Stimulated activated effector memory CD8-positive, alpha-beta T cell treated with anti-CD3 and anti-CD28 coated beads, Interleukin-12 subunit alpha, Interleukin-12 subunit beta, amount 100 ng/mL, for 72 hours (primary cell): ENCODE measurements at regions not wholly inside any gene's neighbourhood (a gene's known extent, or its start where the extent isn't known, plus 50 kb on each side); places are given as distances from the start of the nearest gene placed in this dataset.
"Not testable (repeated sequence)": the region's sequence is repeated elsewhere in the genome, so short reads cannot be mapped to it uniquely, and the experiment has no call there.

ENCODE experiments used
- ATAC-seq: fragments of 150-1000 bp; cut with Tn5 transposase; 2 replicates; pipeline ENCODE4 v1.10.0; 2021
- DNase-seq, 2 donors: peaks; one replicate each; pipeline ENCODE4 v3.0.0; 2021 to 2022; ENCODE audit warnings: low spot score in 2 of 2
- H3K27ac Mint-ChIP-seq: one replicate; pipeline ENCODE4 v1.8.0; 2022; ENCODE audit warnings: mild to moderate bottlenecking, mixed read lengths
- H3K36me3 Mint-ChIP-seq: one replicate; pipeline ENCODE4 v1.8.0; 2022; ENCODE audit warnings: mild to moderate bottlenecking, mixed read lengths
- H3K4me1 Mint-ChIP-seq: one replicate; pipeline ENCODE4 v1.8.0; 2022; ENCODE audit warnings: mixed read lengths
- H3K4me3 Mint-ChIP-seq: one replicate; pipeline ENCODE4 v1.8.0; 2022; ENCODE audit warnings: mild to moderate bottlenecking, mixed read lengths
- H3K9me3 Mint-ChIP-seq: one replicate; pipeline ENCODE4 v1.8.0; 2022; ENCODE audit warnings: mixed read lengths

DNA sequence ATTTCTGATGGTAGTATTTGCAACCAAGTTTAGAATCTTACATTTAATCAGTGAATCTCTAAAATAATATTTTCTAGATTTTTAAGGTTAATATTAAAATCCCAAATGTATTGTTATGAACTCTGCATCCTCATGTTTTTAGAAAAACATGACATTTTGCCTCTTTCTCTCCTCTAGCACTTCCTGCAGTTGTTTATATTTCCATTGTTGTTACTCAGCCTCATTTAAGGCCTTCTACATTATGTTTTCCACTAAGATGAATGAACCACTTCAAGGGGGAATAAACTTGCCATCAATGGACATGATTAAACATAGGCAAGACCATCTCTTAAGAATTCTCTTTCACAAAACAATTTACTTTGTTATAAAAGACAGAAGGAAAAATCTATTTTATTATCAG, 333.5 kb upstream of the IRAK1BP1 start:
- Mint-ChIP-seq H3K9me3 (peaks cover 6% of the 10 kb centered on the region), H3K4me3 (no peak overlapping the region), H3K27ac (no peak overlapping the region), H3K4me1 (no peaks in the 10 kb centered on the region), H3K36me3 (no peaks in the 10 kb centered on the region)
- no peak for ATAC-seq
- DNase-seq = no peak

DNA sequence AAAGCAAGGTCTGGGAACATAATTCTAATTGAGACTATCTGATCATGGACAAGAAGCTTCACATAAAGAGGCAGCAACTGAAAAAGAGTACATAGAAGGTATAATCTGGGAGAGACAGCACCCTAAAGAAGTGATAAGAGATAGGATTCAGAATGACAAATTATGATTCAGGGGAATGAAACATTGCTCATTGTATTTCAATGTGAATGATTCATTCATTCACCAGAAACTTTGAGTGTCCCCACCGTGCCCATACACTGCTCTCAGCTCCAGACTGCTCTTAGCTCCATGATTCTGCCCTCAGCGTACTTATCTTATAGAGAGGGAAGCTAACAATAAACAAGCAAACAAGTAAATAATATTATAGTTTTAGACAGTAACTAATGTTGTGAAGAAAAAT, 329.3 kb upstream of the IRAK1BP1 start:
- peaks cover 6% of the 10 kb centered on the region for H3K9me3 Mint-ChIP-seq
- H3K4me3 Mint-ChIP-seq = no peak overlapping the region
- H3K36me3 Mint-ChIP-seq = no peaks in the 10 kb centered on the region
- no peaks in the 10 kb centered on the region for H3K4me1 Mint-ChIP-seq
- no peak overlapping the region for H3K27ac Mint-ChIP-seq
- ATAC-seq (no peak), DNase-seq (no peak)

DNA sequence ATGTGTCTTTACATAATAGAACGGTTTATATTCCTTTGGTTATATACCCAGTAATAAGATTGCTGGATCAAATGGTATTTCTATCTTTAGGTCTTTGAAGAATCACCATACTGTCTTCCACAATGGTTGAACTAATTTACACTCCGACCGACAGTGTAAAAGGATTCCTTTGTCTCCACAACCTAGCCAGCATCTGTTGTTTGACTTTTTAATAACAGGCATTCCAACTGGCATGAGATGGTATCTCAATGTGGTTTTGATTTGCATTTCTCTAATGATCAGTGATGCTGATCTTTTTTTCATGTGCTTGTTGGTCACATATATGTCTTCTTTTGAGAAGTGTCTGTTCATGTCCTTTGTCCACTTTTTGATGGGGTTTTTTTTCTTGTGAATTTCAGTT, 319.7 kb upstream of the IRAK1BP1 start:
- peaks cover 11% of the 10 kb centered on the region for H3K9me3 Mint-ChIP-seq
- not testable (repeated sequence) for H3K4me3 Mint-ChIP-seq, DNase-seq, ATAC-seq, H3K4me1 Mint-ChIP-seq, H3K36me3 Mint-ChIP-seq, H3K27ac Mint-ChIP-seq

DNA sequence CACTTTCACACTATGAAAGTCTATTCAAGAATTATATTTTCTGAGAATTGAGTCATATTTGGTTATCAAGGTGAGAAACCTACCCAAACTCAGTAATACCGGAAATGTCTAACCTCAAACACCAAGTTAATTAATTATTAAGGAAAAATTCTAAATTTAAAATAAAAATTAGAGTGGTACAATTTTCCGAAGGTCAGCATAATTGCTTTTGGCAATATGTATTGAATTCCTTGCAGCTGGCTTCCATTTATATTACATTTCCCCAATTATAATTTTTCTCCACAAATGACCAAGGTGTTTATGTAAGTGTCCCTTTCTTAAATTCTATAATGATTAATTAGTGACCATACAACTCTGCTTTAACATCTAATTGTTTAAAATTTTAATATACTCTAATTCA, 316.0 kb upstream of the IRAK1BP1 start:
- Mint-ChIP-seq H3K4me3 (no peak overlapping the region), H3K4me1 (no peaks in the 10 kb centered on the region), H3K27ac (no peak overlapping the region), H3K36me3 (no peaks in the 10 kb centered on the region), H3K9me3 (peaks cover 20% of the 10 kb centered on the region)
- ATAC-seq (no peak), DNase-seq (no peak)

DNA sequence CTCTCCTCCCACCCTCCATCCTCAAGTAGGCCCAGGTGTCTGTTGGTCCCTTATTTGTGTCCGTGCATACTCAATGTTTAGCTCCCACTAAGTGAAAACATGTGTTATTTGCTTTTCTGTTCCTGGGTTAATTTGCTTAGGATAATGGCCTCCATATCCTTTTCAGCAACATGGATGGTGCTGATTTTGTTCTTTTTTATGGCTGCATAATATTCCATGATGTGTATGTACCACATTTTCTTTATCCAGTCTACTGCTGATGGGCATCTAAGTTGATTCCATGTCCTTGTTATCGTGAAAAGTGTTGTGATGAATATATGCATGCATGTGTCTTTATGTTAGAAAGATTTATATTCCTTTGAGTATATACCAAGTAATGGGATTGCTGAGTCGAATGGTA, 314.9 kb upstream of the IRAK1BP1 start:
- no peak for ATAC-seq
- H3K4me1 Mint-ChIP-seq = no peaks in the 10 kb centered on the region
- H3K4me3 Mint-ChIP-seq = no peak overlapping the region
- H3K9me3 Mint-ChIP-seq = peaks cover 26% of the 10 kb centered on the region
- DNase-seq = no peak
- no peak overlapping the region for H3K27ac Mint-ChIP-seq
- no peaks in the 10 kb centered on the region for H3K36me3 Mint-ChIP-seq

DNA sequence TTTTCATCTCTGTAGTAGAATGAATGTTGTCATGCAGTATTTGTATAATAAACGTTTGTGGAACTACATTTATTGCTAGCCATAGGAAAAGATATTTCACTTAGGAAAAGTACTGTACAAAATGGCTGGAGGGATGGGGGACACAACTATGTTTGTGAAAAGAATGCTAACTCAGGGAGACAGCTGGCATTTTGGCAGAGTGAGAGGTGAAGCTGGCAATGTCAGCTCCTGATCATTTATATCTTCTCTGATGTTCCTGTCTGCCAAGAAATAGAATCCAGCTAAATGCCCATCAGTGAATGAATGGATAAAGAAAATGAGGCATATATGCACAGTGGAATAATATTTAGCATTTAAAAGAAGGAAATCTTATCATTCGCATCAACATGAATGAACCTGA, 313.0 kb upstream of the IRAK1BP1 start:
- Mint-ChIP-seq H3K36me3 (no peaks in the 10 kb centered on the region), H3K4me1 (no peaks in the 10 kb centered on the region), H3K9me3 (peaks cover 27% of the 10 kb centered on the region), H3K4me3 (no peak overlapping the region), H3K27ac (no peak overlapping the region)
- ATAC-seq (no peak), DNase-seq (no peak)

DNA sequence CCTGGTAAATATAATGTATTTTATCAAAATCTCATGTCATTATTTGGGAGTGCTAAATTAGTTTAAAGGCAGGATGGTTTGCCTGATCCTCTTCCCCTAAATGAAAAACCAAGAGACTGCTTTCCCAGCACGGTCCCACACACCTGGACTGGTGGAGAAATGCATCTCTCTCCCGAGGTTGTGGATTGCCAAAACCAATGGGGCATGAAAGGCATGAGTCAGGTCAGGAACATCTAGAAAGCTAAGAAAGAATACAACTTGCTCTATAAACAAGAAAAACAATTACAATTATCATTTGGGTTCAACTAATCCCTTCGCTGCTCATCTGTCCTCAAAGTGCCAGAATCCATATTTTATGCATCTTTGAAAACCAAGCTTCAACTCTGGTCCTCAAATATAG, 308.3 kb upstream of the IRAK1BP1 start:
- no peaks in the 10 kb centered on the region for H3K4me1 Mint-ChIP-seq
- no peak for DNase-seq
- no peak overlapping the region for H3K27ac Mint-ChIP-seq
- H3K4me3 Mint-ChIP-seq = no peak overlapping the region
- H3K36me3 Mint-ChIP-seq = no peaks in the 10 kb centered on the region
- no peak for ATAC-seq
- H3K9me3 Mint-ChIP-seq = peaks cover 20% of the 10 kb centered on the region

DNA sequence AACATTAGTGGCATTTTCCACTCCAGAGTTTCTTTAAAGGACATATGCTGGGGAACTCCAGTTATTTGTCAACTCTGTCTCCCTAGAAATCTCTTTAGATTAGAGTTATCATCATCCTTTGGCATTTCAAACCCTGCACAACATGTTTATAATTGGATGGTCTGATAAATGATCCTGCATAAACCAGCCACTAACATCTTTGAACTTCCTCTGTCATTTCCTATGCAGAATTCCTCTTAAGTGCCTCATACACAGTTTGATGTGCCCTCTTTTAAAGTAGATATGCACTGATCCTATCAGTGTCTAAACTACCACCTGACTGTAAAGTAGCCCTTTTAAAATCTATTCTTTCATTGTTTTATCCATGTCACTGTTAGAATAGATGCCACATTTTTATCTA, 306.3 kb upstream of the IRAK1BP1 start:
- ATAC-seq = no peak
- DNase-seq = no peak

DNA sequence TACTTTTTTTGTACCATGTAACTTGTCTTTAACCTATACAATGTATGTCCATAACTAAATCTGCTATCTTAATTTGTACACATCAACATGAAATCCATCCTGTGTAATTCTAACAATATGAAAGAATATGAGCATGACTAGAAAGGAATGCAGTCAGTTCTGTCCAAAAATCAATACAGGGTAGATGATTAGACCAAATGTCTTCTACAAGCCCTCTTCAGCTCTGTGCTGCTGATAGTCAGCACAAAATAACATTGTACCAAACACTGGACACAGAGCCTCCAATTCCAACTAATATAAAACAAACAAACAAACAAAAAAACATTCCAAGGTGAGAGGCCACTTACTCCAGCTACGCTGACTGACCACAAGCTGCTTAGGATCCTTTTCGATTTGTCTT, 301.4 kb upstream of the IRAK1BP1 start:
- ATAC-seq = no peak
- no peaks in the 10 kb centered on the region for H3K4me1 Mint-ChIP-seq
- no peak overlapping the region for H3K27ac Mint-ChIP-seq
- peaks cover 5% of the 10 kb centered on the region for H3K9me3 Mint-ChIP-seq
- H3K36me3 Mint-ChIP-seq = no peaks in the 10 kb centered on the region
- no peak for DNase-seq
- H3K4me3 Mint-ChIP-seq = no peak overlapping the region

More for the DNA sequence above, 306.3 kb upstream of the IRAK1BP1 start:
- Mint-ChIP-seq H3K4me3 (no peak overlapping the region), H3K36me3 (no peaks in the 10 kb centered on the region), H3K27ac (no peak overlapping the region), H3K9me3 (peaks cover 10% of the 10 kb centered on the region), H3K4me1 (no peaks in the 10 kb centered on the region)

DNA sequence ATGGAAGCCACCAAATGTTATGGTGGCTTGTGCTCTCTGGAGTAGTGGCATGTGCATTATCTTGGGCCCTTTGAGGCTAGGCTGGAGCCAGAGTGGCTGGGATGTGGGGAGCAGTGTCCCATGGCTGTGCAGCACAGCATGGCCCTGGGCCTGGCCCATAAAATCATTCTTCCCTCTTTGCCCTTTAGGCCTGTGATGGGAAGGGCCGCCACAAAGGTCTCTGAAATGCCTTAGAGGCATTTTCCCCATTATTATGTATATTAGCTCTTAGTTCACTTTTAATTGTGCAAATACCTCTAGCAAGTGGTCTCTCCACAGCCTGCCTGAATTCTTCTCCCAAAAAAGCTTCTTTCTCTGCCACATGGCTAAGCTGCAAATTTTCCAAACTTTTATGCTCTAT, 297.3 kb upstream of the IRAK1BP1 start:
- ATAC-seq (no peak), DNase-seq (no peak)
- H3K27ac Mint-ChIP-seq = no peak overlapping the region
- no peaks in the 10 kb centered on the region for H3K36me3 Mint-ChIP-seq
- no peak overlapping the region for H3K4me3 Mint-ChIP-seq
- no peaks in the 10 kb centered on the region for H3K4me1 Mint-ChIP-seq
- H3K9me3 Mint-ChIP-seq = peaks cover 8% of the 10 kb centered on the region

DNA sequence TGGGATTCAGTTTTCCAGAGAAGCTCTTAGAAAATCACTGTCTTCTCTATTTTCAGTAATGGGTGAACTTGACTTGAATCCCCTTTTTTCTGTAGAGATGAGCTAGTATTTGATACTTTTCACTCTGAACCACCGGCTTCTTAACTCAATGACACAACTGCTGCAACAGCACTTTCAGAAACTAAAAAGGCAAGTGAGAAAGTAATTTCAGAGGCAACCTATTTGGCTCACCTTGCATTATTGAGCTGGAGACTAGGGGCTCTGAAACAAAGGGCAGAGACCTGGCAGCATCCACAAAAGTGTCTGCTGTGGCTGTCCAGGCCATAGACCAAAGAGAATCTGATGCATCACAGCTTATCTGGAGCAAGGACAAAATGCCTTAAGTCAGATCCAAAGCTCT, 289.8 kb upstream of the IRAK1BP1 start:
- H3K36me3 Mint-ChIP-seq = no peaks in the 10 kb centered on the region
- ATAC-seq (no peak), DNase-seq (no peak)
- no peak overlapping the region for H3K27ac Mint-ChIP-seq
- no peak overlapping the region for H3K4me3 Mint-ChIP-seq
- peaks cover 10% of the 10 kb centered on the region for H3K9me3 Mint-ChIP-seq
- H3K4me1 Mint-ChIP-seq = no peaks in the 10 kb centered on the region

DNA sequence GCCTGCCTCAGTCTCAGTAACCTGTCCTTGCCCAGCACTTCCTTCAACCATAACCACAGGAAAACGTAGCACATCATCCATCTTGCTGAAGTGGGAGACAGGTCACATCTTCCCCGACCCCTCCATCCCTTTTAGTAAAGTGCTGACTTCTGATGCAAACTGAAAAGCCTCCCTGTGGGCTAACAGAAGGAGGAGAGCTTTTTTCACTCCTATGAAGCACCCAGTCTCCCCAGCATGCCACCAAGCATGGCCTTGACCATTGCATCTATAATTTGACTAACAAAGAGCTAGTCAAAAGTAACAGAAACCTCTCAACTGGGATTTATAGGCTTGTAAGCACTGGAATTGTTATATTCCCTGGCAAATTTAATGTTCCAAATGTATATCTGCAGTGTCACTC, 288.9 kb upstream of the IRAK1BP1 start:
- Mint-ChIP-seq H3K4me3 (no peak overlapping the region), H3K36me3 (no peaks in the 10 kb centered on the region), H3K9me3 (peaks cover 7% of the 10 kb centered on the region), H3K4me1 (no peaks in the 10 kb centered on the region), H3K27ac (no peak overlapping the region)
- DNase-seq = no peak
- ATAC-seq = no peak

DNA sequence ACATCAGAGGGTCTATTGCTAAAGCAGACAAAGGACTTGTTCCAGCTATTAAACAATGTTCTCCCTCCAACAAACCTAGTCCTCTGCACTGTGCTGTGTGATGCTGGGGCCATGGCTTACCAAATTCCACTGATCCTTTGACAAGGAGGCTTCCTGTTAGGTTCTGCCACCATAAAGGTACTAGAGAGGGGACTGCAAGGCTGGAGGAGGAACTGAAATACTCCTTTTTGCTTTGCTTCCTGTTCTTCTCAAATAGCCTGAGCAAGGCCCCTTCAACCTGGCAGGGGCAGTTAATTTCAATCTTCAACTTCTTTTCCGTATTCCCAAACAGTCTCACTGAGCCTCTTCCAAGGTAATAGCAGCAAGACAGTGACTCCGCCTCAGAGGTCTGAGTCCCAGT, 286.4 kb upstream of the IRAK1BP1 start:
- no peak for DNase-seq
- H3K27ac Mint-ChIP-seq = no peak overlapping the region
- no peaks in the 10 kb centered on the region for H3K36me3 Mint-ChIP-seq
- no peaks in the 10 kb centered on the region for H3K4me1 Mint-ChIP-seq
- no peak for ATAC-seq
- no peak overlapping the region for H3K4me3 Mint-ChIP-seq
- H3K9me3 Mint-ChIP-seq = peaks cover 6% of the 10 kb centered on the region

DNA sequence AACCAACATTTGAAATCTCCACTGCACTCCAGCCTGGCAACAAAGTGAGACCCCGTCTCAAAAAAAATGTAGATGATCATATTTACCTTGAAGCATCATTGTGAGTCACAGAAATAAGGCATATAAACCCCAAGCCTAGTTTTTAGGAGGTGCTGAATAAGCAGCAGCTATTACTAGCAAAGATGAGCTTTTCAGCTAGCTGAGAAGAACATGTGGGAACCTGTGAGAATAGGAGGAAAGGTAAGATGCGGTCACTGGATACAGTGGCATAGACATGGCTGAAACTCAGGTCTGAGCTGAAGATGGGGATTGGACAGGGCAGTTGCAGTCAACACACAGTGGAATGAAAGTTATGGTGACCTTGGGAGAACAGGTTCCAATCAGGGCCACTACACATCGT, 284.3 kb upstream of the IRAK1BP1 start:
- ATAC-seq (peak; percentile 16), DNase-seq (no peak)
- no peaks in the 10 kb centered on the region for H3K4me1 Mint-ChIP-seq
- H3K4me3 Mint-ChIP-seq = no peak overlapping the region
- no peaks in the 10 kb centered on the region for H3K36me3 Mint-ChIP-seq
- H3K9me3 Mint-ChIP-seq = peaks cover 16% of the 10 kb centered on the region
- no peak overlapping the region for H3K27ac Mint-ChIP-seq

DNA sequence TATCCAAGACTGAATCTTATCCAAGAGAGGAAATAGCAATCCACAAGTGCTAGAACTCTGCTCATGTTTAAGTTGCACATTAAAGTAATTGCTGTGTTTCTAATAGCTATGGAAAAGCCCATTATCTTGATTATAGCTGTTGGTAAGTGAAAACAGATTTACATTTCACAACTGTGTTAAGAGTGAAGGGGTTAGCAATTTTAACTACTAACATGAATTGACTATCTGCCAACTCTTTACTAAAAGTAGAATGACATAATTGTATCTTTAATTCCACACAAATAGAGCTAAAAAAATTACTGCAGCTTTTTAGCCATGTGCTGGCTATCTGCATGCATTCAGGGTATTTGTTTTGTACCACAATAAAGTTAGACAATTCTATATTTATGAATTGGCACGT, 277.9 kb upstream of the IRAK1BP1 start:
- Mint-ChIP-seq H3K9me3 (peaks cover 13% of the 10 kb centered on the region), H3K4me3 (no peak overlapping the region), H3K36me3 (no peaks in the 10 kb centered on the region), H3K27ac (no peak overlapping the region), H3K4me1 (no peaks in the 10 kb centered on the region)
- ATAC-seq (no peak), DNase-seq (no peak)

DNA sequence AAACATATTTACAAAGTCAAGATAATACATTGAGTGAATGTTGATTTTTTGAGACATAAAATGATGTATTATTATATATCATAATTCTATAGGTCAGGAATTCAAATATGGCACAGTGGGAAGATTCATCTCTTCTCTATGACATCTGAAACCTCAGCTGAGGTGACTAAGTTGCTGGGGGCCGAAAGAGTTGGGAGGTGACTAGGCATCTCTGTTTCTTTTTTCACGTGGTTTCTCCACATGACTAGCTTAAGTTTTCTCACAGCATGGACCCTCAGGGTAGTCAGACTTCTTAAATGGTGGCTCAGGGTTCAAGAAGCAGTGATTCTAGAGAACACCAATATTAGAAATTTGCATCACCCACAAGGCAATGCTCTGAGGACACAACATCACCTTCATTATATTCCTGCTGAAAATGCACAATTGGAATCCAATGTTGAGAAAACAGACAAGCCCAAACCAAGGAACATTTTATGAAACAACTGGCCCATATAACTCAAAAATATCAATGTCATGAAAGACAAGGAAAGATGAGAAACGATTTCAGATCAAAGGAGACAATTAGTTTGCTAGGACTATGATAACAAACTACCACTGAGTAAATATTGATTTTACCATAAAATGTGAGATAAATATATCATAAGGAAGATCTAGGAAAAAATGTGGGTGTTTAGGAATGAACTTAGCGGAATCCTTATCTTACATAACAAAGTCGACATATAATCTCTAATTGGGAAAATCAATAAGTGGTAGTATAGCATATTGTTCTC, 273.3 kb upstream of the IRAK1BP1 start:
- no peak for ATAC-seq
- no peaks in the 10 kb centered on the region for H3K36me3 Mint-ChIP-seq
- H3K27ac Mint-ChIP-seq = no peak overlapping the region
- H3K4me1 Mint-ChIP-seq = no peaks in the 10 kb centered on the region
- peaks cover 6% of the 10 kb centered on the region for H3K9me3 Mint-ChIP-seq
- no peak for DNase-seq
- no peak overlapping the region for H3K4me3 Mint-ChIP-seq

DNA sequence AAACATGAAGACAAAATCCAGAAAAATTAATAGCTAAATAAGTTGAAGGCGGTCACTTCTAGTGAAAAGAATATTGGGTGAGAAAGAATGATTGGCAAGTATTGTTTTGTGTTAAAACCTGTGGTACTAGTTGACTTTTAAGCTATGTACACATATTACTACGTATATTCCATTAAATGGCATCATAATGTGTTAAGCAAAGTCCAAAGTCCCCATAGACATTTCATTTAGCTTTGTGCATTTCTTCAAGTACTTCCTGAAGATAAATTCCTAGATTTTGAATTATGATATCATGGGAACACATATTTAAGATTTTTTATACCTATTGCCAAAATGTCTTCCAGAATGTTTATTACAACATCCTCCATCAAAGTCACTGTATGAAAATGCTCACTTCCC, 272.7 kb upstream of the IRAK1BP1 start:
- no peak overlapping the region for H3K4me3 Mint-ChIP-seq
- DNase-seq = no peak
- no peaks in the 10 kb centered on the region for H3K36me3 Mint-ChIP-seq
- ATAC-seq = no peak
- H3K27ac Mint-ChIP-seq = no peak overlapping the region
- H3K9me3 Mint-ChIP-seq = peaks cover 6% of the 10 kb centered on the region
- no peaks in the 10 kb centered on the region for H3K4me1 Mint-ChIP-seq
